Prostate gland (tissue), 2 donors: ENCODE measurements at regions not wholly inside any gene's neighbourhood (a gene's known extent, or its start where the extent isn't known, plus 50 kb on each side); places are given as distances from the start of the nearest gene placed in this dataset.

Experiments
- DNase-seq: peaks from one replicate; pipeline ENCODE4 v3.0.0-alpha.2; 2019; ENCODE audit warnings: low spot score
- H3K27ac ChIP-seq, 2 donors: fragments of 200-600 bp; sonication (generic); 2 replicates each; pipeline ENCODE4 v1.5.1; 2017 to 2019
- H3K27me3 ChIP-seq: fragments of 200-600 bp; sonication (generic); replicated peaks from 2 replicates; pipeline ENCODE4 v1.5.1; 2019; ENCODE audit not compliant: insufficient read depth
- H3K36me3 ChIP-seq, 2 donors: fragments of 200-600 bp; sonication (generic); 1 replicate in 1 of 2; 2 replicates in 1 of 2; pipeline versions ENCODE4 v1.5.1 to v1.8.1; 2017 to 2019
- H3K4me1 ChIP-seq: fragments of 200-600 bp; sonication (generic); replicated peaks from 2 replicates; pipeline ENCODE4 v1.5.1; 2019
- H3K4me3 ChIP-seq, 2 donors: fragments of 200-600 bp; sonication (generic); 2 replicates each; pipeline ENCODE4 v1.5.1; 2017 to 2019
- H3K9me3 ChIP-seq: fragments of 200-600 bp; sonication (generic); 2 replicates; pipeline ENCODE4 v1.5.1; 2017
- CTCF ChIP-seq, 4 experiments: fragments of 200-600 bp in 2 of 4; fragments of 450-650 bp in 2 of 4; sonication (generic) in 2 of 4; IDR thresholded peaks; 1 replicate in 3 of 4; 2 replicates in 1 of 4; pipeline ENCODE4 v1.5.1; 2016 to 2019; ENCODE audit warnings: antibody characterized with exemption in 4 of 4, mild to moderate bottlenecking in 2 of 4, moderate library complexity in 2 of 4
- POLR2A ChIP-seq: fragments of 450-650 bp; IDR thresholded peaks from one replicate; pipeline ENCODE4 v1.6.1; 2016; ENCODE audit warnings: antibody characterized with exemption, mild to moderate bottlenecking
- POLR2AphosphoS5 ChIP-seq: sonication (generic); formaldehyde crosslinking; IDR thresholded peaks from one replicate; pipeline ENCODE4 v1.6.1; 2017; ENCODE audit warnings: antibody characterized with exemption
- WGBS: methylation state at CpG from one replicate; pipeline ENCODE4 v1.1.5; 2018; 5-methylcytosine and 5-hydroxymethylcytosine counted together
- intact Hi-C: fragments of 100-400 bp; cut with DNase I; formaldehyde crosslinking; loops from one replicate; pipeline ENCODE4 v1.14.2; 2022

- H3K4me3 ChIP-seq = no peak overlapping the region
- DNase-seq = no peak
- TF ChIP-seq POLR2A (no peak), POLR2AphosphoS5 (no peak), CTCF (IDR thresholded peaks at IDR 0.05) (no peak)
- no peaks in the 10 kb centered on the region for H3K36me3 ChIP-seq
- no peaks in the 10 kb centered on the region for H3K4me1 ChIP-seq
- no peaks in the 10 kb centered on the region for H3K9me3 ChIP-seq
- H3K27me3 ChIP-seq = no peaks in the 10 kb centered on the region
- H3K27ac ChIP-seq = no peak overlapping the region
- intact Hi-C loops = no loop called here
- 23% methylated on average over 6 of the region's 6 CpGs for WGBS
Measured at GRCh38 chr2:59184276-59185020, 943.3 kb upstream of the FANCL start.

GRCh38 chr2:59183070-59183469 is 941.9 kb upstream of the FANCL start:
- intact Hi-C loops = no loop called here
- H3K4me1 ChIP-seq = no peaks in the 10 kb centered on the region
- no peaks in the 10 kb centered on the region for H3K27me3 ChIP-seq
- H3K36me3 ChIP-seq = no peaks in the 10 kb centered on the region
- TF ChIP-seq POLR2AphosphoS5 = no peak
- no peak for DNase-seq
- H3K9me3 ChIP-seq = no peaks in the 10 kb centered on the region
- H3K4me3 ChIP-seq = no peak overlapping the region
- H3K27ac ChIP-seq = no peak overlapping the region
- 96% methylated on average over 1 of the region's 1 CpG for WGBS

- WGBS = 35% methylated on average over 3 of the region's 3 CpGs
- TF ChIP-seq POLR2AphosphoS5 (no peak), CTCF (IDR thresholded peaks at IDR 0.05) (peak in 1 of 4 experiments; percentile 21), POLR2A (no peak)
- no peaks in the 10 kb centered on the region for H3K9me3 ChIP-seq
- intact Hi-C loops = no loop called here
- no peaks in the 10 kb centered on the region for H3K27me3 ChIP-seq
- no peak overlapping the region for H3K27ac ChIP-seq
- H3K36me3 ChIP-seq = no peaks in the 10 kb centered on the region
- H3K4me3 ChIP-seq = no peak overlapping the region
- no peaks in the 10 kb centered on the region for H3K4me1 ChIP-seq
- DNase-seq = no peak
Measured at GRCh38 chr2:59182249-59182648, 941.1 kb upstream of the FANCL start.

GRCh38 chr2:59181347-59181746 is 940.2 kb upstream of the FANCL start:
- Histone ChIP-seq H3K9me3 (no peaks in the 10 kb centered on the region), H3K27me3 (no peaks in the 10 kb centered on the region), H3K27ac (no peak overlapping the region), H3K4me3 (no peak overlapping the region), H3K36me3 (no peaks in the 10 kb centered on the region), H3K4me1 (no peaks in the 10 kb centered on the region)
- no peak for DNase-seq
- WGBS = 72% methylated on average over 2 of the region's 2 CpGs
- TF ChIP-seq CTCF (IDR thresholded peaks at IDR 0.05) (no peak), POLR2AphosphoS5 (no peak), POLR2A (no peak)
- intact Hi-C loops = no loop called here

GRCh38 chr2:59180621-59181020 is 939.5 kb upstream of the FANCL start:
- TF ChIP-seq CTCF (IDR thresholded peaks at IDR 0.05) = no peak
- no peak for TF ChIP-seq POLR2AphosphoS5
- no peak for TF ChIP-seq POLR2A
- Histone ChIP-seq H3K27ac (no peak overlapping the region), H3K36me3 (no peaks in the 10 kb centered on the region), H3K4me1 (no peaks in the 10 kb centered on the region), H3K9me3 (no peaks in the 10 kb centered on the region), H3K4me3 (no peak overlapping the region), H3K27me3 (no peaks in the 10 kb centered on the region)
- DNase-seq = no peak
- WGBS = 55% methylated on average over 2 of the region's 2 CpGs
- intact Hi-C loops = no loop called here
